OCI-LY3 (cell line): ENCODE measurements at regions not wholly inside any gene's neighbourhood (a gene's known extent, or its start where the extent isn't known, plus 50 kb on each side); places are given as distances from the start of the nearest gene placed in this dataset.

Experiments
- EZH2phosphoT487 ChIP-seq: fragments of 200-600 bp; shearing (Covaris generic); IDR thresholded peaks from 2 replicates; pipeline ENCODE4 v1.6.1; 2018; ENCODE audit warnings: antibody characterized with exemption, mixed run types, low read depth
- TF ChIP-seq, protein P1 (sequence below): fragments of 200-600, 300-600 bp; sonication (generic); IDR thresholded peaks from 2 replicates; pipeline ENCODE4 v1.5.1; 2014; ENCODE audit warnings: antibody characterized with exemption, low read length, low read depth

DNA sequence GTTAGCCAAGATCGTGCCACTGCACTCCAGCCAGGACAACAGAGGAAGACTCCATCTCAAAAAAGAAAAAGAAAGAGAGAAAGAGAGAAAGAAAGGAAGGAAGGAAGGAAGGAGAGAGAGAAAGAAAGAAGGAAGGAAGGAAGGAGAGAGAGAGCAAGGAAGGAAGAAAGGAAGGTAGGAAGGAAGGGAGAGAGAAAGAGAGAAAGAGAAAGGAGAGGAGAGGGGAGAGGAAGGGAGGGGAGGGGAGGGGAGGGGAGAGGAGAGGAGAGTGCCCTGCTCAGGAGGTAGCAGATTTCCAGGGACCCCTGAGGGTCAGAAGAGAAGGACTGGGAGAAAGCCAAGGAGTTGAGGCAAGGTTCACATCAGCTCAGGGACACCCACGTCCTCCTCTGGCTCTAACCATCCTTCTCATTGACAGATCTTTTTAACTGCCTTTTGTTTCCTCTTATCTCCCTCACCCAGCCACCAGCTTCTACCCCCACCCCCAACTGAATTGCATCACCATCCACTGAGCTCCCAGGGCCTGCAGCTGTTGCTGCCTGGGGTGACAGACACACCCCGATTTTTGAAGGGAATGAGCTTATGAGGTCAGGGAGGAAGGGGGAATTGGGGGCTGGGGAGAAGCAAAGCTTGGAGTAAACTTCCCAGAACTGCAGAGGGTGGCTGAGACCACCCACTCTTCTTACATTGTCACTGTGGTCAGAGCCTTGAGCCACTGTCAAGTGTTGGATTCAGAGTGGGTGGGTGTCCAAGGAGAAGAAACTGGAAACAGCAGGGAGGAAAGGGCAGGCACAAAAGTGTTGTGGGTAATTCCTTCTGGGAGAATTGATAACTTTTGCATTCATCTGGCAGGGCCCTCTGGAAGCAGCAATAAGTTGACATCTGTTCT, 91.6 kb downstream of the GLUL start:
- TF ChIP-seq, protein P1, sequence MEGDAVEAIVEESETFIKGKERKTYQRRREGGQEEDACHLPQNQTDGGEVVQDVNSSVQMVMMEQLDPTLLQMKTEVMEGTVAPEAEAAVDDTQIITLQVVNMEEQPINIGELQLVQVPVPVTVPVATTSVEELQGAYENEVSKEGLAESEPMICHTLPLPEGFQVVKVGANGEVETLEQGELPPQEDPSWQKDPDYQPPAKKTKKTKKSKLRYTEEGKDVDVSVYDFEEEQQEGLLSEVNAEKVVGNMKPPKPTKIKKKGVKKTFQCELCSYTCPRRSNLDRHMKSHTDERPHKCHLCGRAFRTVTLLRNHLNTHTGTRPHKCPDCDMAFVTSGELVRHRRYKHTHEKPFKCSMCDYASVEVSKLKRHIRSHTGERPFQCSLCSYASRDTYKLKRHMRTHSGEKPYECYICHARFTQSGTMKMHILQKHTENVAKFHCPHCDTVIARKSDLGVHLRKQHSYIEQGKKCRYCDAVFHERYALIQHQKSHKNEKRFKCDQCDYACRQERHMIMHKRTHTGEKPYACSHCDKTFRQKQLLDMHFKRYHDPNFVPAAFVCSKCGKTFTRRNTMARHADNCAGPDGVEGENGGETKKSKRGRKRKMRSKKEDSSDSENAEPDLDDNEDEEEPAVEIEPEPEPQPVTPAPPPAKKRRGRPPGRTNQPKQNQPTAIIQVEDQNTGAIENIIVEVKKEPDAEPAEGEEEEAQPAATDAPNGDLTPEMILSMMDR: no peak
- no peak for TF ChIP-seq EZH2phosphoT487
